A172 (cell line): ENCODE measurements at regions not wholly inside any gene's neighbourhood (a gene's known extent, or its start where the extent isn't known, plus 50 kb on each side); places are given as distances from the start of the nearest gene placed in this dataset.
"Not testable (repeated sequence)": the region's sequence is repeated elsewhere in the genome, so short reads cannot be mapped to it uniquely, and the experiment has no call there.

Experiments used
- DNase-seq: peaks from one replicate; pipeline ENCODE4 v3.0.0-alpha.2; 2015; ENCODE audit warnings: low spot score

- no peak for DNase-seq
These were observed 59.8 kb upstream of the C5orf63 start for GRCh38 chr5:127133071-127133470.

GRCh38 chr5:127136908-127137307, 63.6 kb upstream of the C5orf63 start:
- DNase-seq, result no peak

- no peak for DNase-seq
These were observed 70.4 kb upstream of the C5orf63 start for GRCh38 chr5:127143722-127144121.

GRCh38 chr5:127153031-127153430, 79.7 kb upstream of the C5orf63 start:
- DNase-seq, result no peak

- no peak for DNase-seq
These were observed 80.2 kb upstream of the C5orf63 start for GRCh38 chr5:127153521-127153920.

- no peak for DNase-seq
These were observed 90.4 kb upstream of the C5orf63 start for GRCh38 chr5:127163750-127164149.

- DNase-seq, result no peak
These were observed 97.8 kb upstream of the C5orf63 start for GRCh38 chr5:127170918-127171600.

- DNase-seq, result no peak
These were observed 103.5 kb upstream of the C5orf63 start for GRCh38 chr5:127176769-127177168.

- not testable (repeated sequence) for DNase-seq
These were observed 108.0 kb upstream of the MEGF10 start for GRCh38 chr5:127182631-127183030.

- DNase-seq, result no peak
These were observed 107.3 kb upstream of the MEGF10 start for GRCh38 chr5:127183332-127183731.

GRCh38 chr5:127184851-127185250, 105.7 kb upstream of the MEGF10 start:
- no peak for DNase-seq

- peak; percentile 74 for DNase-seq
These were observed 103.9 kb upstream of the MEGF10 start for GRCh38 chr5:127186657-127187056.

- DNase-seq, result no peak
These were observed 102.9 kb upstream of the MEGF10 start for GRCh38 chr5:127187706-127188105.

GRCh38 chr5:127192150-127192549, 98.4 kb upstream of the MEGF10 start:
- no peak for DNase-seq

- no peak for DNase-seq
These were observed 97.7 kb upstream of the MEGF10 start for GRCh38 chr5:127192836-127193338.

GRCh38 chr5:127196042-127196441, 94.6 kb upstream of the MEGF10 start:
- DNase-seq, result no peak

- DNase-seq, result not testable (repeated sequence)
These were observed 93.0 kb upstream of the MEGF10 start for GRCh38 chr5:127197402-127198167.

- not testable (repeated sequence) for DNase-seq
These were observed 87.9 kb upstream of the MEGF10 start for GRCh38 chr5:127202738-127203137.

- peak; percentile 48 for DNase-seq
These were observed 86.8 kb upstream of the MEGF10 start for GRCh38 chr5:127203818-127204217.

- DNase-seq, result no peak
These were observed 85.4 kb upstream of the MEGF10 start for GRCh38 chr5:127205147-127205546.

- peak; percentile 85 for DNase-seq
These were observed 84.1 kb upstream of the MEGF10 start for GRCh38 chr5:127206320-127207113.

- DNase-seq, result peak; percentile 29
These were observed 80.6 kb upstream of the MEGF10 start for GRCh38 chr5:127210042-127210441.
